Fibroblast of mammary gland (primary cell): ENCODE measurements at regions not wholly inside any gene's neighbourhood (a gene's known extent, or its start where the extent isn't known, plus 50 kb on each side); places are given as distances from the start of the nearest gene placed in this dataset.

Experiments
- DNase-seq: peaks from one replicate; pipeline ENCODE4 v3.0.0-alpha.2; 2010; ENCODE audit warnings: low read depth
- H3K4me3 ChIP-seq: 2 replicates; pipeline ENCODE4 v1.5.1; 2011; ENCODE audit warnings: low read depth, mild to moderate bottlenecking, low read length, moderate library complexity; ENCODE audit not compliant: control insufficient read depth
- TF ChIP-seq, protein P1 (sequence below): conservative IDR thresholded peaks from 2 replicates; pipeline ENCODE4 v1.5.1; 2011; ENCODE audit warnings: low read depth, low read length, inconsistent platforms; ENCODE audit not compliant: control insufficient read depth, insufficient read depth

DNA sequence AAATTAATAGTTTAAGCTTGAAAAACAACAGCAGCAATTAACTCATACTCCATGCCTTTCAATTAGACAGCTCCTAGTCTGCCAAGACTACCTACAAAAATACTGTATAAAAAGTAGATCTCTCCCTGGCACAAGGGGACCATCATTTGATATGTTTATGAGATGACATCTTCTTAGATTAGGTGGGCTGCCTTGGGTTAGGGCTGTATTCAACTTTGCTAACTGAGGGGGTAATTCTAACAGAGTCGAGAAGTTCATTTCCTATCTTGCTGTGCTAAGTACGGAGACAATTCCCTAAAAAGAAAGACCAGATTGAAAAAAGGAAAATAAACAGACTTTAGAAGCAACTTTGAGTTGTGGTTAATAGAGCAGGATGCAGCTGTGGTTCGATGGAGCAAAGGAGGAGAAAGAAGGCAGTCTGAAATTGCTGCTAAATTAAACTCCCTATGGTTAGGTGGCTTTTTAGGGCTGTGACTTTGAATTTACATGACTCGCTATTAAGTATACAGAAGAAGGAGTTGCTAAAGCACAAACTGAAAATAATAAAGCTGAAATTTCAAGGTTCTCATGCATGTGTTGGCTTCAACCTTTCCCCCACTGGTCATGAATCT, 75.4 kb downstream of the CDC7 start:
- DNase-seq = no peak
- no peak overlapping the region for H3K4me3 ChIP-seq
- TF ChIP-seq, protein P1, sequence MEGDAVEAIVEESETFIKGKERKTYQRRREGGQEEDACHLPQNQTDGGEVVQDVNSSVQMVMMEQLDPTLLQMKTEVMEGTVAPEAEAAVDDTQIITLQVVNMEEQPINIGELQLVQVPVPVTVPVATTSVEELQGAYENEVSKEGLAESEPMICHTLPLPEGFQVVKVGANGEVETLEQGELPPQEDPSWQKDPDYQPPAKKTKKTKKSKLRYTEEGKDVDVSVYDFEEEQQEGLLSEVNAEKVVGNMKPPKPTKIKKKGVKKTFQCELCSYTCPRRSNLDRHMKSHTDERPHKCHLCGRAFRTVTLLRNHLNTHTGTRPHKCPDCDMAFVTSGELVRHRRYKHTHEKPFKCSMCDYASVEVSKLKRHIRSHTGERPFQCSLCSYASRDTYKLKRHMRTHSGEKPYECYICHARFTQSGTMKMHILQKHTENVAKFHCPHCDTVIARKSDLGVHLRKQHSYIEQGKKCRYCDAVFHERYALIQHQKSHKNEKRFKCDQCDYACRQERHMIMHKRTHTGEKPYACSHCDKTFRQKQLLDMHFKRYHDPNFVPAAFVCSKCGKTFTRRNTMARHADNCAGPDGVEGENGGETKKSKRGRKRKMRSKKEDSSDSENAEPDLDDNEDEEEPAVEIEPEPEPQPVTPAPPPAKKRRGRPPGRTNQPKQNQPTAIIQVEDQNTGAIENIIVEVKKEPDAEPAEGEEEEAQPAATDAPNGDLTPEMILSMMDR = no peak

DNA sequence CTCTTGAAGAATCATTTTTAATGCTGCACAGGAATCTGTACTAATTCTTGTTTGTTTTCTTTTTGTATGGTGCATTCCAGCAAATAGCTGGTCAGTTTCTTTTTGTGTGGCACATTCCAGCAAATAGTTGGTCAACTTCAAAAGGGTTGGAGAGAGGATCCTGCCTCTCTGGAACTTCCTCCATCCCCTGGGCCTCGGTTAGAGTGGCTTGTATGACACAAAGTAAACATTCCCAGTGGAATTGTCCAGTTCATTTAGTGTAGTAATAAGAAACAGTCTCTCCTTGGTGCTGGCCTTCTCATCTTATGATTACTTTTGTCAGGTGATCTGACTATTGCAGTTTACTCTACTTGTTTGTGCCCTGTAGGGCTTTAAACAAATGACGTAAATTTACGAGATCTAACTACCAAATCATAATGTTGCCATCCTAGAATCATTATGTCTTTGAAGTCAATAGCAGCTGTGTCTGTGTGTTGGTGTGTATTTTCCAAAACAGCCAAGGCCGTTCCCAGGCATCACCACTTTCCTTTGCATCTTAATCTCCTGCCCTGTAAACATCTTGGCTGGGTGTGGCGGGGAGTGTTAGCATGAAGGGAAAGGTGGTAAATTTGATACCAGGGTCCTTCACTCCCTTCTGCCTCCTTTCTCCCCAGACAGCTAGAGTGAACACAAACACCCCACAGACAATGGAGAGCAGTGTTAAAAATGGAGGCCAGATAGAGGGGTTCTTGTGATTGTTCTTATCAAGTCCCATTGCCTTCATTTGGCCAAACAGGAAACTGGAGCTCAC, 77.9 kb downstream of the CDC7 start:
- DNase-seq = no peak
- no peak overlapping the region for H3K4me3 ChIP-seq
- TF ChIP-seq, protein P1 = no peak

DNA sequence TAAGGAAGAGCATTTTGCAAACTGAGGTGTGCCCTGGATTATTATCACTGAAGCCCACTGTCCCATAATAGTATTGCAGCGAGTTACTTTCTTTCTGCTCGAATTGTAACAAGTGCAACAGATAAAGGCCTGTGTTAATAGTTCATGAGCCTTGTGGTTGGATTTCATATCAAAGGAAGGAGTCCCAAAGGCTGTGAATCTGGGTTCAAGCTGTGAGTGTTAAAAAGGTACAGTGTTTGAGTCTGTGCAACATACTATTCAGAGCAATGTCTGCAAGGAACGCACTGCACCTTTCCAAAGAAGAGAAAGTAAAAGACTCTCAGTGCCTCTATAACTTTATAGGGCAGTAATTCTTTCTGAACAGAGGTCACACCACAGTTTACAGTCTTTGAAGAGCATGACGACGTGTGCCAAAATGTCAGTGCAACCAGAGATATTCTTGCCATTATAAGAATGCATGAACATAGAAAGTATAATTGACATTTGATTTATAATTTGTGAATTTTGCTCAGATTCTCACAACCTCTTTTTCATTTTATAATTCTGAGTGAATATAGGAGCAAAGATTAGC, 79.1 kb downstream of the CDC7 start:
- DNase-seq = no peak
- no peak overlapping the region for H3K4me3 ChIP-seq
- TF ChIP-seq, protein P1 = no peak

DNA sequence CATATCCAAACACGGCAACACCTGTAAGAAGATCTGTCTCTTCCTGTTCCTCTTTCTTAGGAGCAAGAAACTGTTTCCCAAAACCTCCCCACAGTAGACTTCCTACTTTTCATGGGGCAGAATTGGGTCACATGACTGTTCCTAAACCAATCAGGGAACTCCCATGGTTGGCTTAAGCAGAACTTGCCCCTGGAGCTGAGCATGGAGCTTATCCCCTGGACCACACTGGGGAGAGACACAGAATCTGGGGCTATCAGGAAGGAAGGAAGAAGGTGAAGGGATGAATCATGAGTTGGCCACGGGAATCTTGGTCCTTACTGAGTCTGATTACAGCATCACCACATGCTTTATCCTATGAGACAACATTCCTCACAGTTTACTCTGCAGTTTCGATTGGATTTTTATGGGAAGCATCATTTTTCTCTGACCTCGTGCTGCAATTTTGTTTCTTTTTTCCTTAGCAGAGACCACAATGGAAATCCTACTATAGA, 81.8 kb downstream of the CDC7 start:
- peak; percentile 99 for DNase-seq
- no peak overlapping the region for H3K4me3 ChIP-seq
- TF ChIP-seq, protein P1 = no peak

DNA sequence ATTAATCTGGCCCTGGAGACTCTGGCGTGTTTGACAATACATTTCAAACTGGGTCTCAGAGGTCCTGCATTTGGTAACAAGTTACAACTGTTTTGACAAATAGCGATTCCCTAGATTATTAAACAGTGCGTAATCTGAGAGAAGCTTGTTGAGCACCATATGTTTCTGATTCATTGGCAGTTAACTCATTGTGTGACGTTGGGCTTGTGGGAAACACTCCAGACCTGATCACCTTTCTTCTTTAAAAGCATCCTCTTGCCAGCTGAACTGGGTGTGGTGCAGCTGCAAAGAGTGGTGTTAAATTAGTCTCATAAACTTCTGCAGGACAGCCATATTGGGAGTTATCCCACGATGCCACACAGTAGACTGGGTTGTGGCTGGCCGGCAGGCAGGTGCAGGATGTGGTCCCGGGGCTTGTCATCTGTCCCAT, 82.7 kb downstream of the CDC7 start:
- peak; percentile 100 for DNase-seq
- TF ChIP-seq, protein P1 = no peak
- H3K4me3 ChIP-seq = no peak overlapping the region

DNA sequence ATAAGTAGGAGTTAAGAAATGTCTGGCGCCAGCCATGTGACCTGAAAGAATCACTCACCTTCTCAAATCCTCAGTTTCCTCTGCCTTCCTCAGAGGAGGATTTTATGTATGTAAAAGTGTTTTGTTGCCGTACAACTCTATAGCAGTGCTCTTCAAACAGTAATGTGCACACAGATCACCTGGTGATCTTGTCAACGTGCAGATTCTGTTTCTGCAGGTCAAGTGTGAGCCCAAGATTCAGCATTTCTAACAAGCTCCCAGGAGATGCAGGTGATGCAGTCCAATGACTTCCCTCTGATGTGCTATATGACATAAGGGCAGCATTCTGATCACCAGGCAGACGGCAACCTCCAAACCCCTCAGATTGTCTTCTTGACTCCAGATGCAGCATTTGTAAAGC, 83.7 kb downstream of the CDC7 start:
- TF ChIP-seq, protein P1 = no peak
- DNase-seq = no peak
- no peak overlapping the region for H3K4me3 ChIP-seq
